HUES6 (cell line): ENCODE measurements at regions not wholly inside any gene's neighbourhood (a gene's known extent, or its start where the extent isn't known, plus 50 kb on each side); places are given as distances from the start of the nearest gene placed in this dataset.
A peak's percentile ranks its signal among the peaks of the same experiment; 100 is the strongest.

Experiments
- H3K27ac ChIP-seq: 2 replicates; pipeline ENCODE4 v1.7.0; 2013; ENCODE audit warnings: low read depth, mild to moderate bottlenecking, low read length, inconsistent platforms
- H3K27me3 ChIP-seq: 2 replicates; pipeline ENCODE4 v1.6.1; 2013; ENCODE audit warnings: low read length; ENCODE audit not compliant: control insufficient read depth, insufficient read depth
- H3K36me3 ChIP-seq: 2 replicates; pipeline ENCODE4 v1.6.1; 2013; ENCODE audit warnings: low read length; ENCODE audit not compliant: control insufficient read depth, insufficient read depth
- H3K4me1 ChIP-seq: 2 replicates; pipeline ENCODE4 v1.6.1; 2013; ENCODE audit warnings: low read length; ENCODE audit not compliant: control insufficient read depth, insufficient read depth
- H3K4me3 ChIP-seq: 2 replicates; pipeline ENCODE4 v1.5.1; 2013; ENCODE audit warnings: low read depth, low read length
- H3K9ac ChIP-seq: one replicate; pipeline ENCODE4 v1.6.1; 2013; ENCODE audit warnings: mild to moderate bottlenecking, low read length
- H3K9me3 ChIP-seq: 2 replicates; pipeline ENCODE4 v1.6.1; 2013; ENCODE audit warnings: low read depth, low read length; ENCODE audit not compliant: control insufficient read depth, insufficient read depth

DNA sequence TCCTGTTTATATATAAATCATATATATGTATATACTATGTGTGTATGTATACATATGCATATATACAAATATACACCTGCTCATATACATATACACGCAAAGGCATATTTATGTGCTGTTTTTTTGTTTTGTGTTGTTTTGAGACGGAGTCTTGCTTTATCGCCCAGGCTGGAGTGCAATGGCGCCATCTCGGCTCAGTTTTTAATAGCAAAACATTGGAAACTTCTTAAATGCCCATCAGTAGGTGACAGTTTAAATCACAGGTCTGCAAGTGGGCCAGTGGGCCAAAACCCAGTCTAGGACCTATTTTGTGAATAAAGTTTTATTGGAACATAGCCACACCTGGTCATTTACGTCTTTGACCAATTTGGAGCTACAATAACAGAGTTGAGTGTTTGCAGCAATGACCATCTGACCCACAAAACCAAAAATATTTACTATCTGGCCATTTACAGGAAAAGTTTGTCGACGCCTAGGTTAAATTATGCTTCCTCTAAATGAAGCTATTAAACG lies 132.3 kb downstream of the TOMM20 start:
- Histone ChIP-seq H3K27ac (no peak overlapping the region), H3K9ac (no peak overlapping the region)

DNA sequence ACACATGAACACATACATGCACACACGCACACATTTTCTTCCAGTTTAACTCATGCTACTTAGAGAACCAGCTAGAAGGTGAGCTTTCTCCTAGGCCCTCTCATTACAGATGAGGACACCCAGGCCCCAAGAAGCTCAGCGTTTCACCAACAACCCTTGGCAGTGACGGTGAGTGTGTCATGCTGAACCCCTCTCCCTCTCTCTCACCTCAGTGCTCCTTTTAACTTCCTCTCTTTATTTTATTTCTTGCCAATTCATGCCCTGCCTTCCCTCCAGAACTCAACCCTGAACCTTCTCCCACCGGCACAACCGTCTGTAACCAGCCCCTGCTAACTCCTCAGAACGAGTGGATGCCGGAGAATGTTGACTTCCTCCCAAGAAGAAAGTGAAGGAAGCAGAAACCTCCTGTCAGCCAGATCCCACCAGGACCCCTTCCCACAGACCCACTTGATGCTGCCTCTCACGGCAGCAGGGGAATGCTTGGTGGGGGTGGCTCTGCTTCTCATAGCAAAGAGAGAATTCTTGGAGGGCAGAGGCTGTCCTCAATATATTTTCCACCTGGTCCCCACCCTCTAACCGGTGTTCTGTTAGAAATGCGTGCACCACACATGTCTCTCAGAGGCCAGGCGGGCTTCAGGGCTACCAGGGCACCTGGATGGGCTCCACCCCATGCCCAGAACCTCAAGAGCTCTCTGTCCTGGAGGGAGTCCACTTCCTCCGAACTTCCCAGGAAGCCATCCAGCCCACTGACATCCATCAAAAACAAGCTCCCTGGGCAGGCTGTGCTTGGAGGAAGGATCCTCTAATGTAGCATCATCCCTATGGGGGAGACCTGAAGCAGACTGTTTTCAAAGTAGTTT lies 134.0 kb downstream of the TOMM20 start:
- H3K4me3 ChIP-seq: no peak overlapping the region
- H3K9me3 ChIP-seq: no peaks in the 10 kb centered on the region
- no peaks in the 10 kb centered on the region for H3K36me3 ChIP-seq
- no peaks in the 10 kb centered on the region for H3K27me3 ChIP-seq
- H3K9ac ChIP-seq: no peak overlapping the region
- peaks cover 17% of the 10 kb centered on the region for H3K4me1 ChIP-seq
- H3K27ac ChIP-seq: no peak overlapping the region

More for the DNA sequence above, 132.3 kb downstream of the TOMM20 start:
- H3K4me3 ChIP-seq: no peak overlapping the region
- no peaks in the 10 kb centered on the region for H3K36me3 ChIP-seq
- no peaks in the 10 kb centered on the region for H3K9me3 ChIP-seq
- no peaks in the 10 kb centered on the region for H3K27me3 ChIP-seq
- peaks cover 22% of the 10 kb centered on the region for H3K4me1 ChIP-seq

DNA sequence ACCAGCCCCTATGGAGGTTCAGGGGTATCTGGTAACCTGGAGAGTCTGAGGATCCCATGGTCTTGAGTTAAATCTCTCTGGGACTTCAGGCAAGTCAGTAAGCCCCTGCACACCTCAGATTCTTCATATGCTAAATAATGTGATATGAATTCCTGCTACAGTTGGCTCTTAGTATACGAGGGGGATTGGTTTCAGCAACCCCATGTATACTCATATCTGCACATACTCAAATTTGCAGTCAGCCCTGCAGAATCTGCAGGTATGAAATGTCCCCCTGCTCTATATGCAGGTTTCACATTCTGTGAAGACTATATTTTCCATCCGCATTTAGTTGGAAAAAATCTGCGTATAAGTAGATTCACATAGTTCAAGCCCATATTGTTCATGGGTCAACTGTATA lies 136.6 kb downstream of the TOMM20 start:
- no peaks in the 10 kb centered on the region for H3K27me3 ChIP-seq
- no peak overlapping the region for H3K4me3 ChIP-seq
- no peak overlapping the region for H3K9ac ChIP-seq
- H3K4me1 ChIP-seq: peaks cover 16% of the 10 kb centered on the region
- H3K9me3 ChIP-seq: no peaks in the 10 kb centered on the region
- no peak overlapping the region for H3K27ac ChIP-seq
- no peaks in the 10 kb centered on the region for H3K36me3 ChIP-seq

DNA sequence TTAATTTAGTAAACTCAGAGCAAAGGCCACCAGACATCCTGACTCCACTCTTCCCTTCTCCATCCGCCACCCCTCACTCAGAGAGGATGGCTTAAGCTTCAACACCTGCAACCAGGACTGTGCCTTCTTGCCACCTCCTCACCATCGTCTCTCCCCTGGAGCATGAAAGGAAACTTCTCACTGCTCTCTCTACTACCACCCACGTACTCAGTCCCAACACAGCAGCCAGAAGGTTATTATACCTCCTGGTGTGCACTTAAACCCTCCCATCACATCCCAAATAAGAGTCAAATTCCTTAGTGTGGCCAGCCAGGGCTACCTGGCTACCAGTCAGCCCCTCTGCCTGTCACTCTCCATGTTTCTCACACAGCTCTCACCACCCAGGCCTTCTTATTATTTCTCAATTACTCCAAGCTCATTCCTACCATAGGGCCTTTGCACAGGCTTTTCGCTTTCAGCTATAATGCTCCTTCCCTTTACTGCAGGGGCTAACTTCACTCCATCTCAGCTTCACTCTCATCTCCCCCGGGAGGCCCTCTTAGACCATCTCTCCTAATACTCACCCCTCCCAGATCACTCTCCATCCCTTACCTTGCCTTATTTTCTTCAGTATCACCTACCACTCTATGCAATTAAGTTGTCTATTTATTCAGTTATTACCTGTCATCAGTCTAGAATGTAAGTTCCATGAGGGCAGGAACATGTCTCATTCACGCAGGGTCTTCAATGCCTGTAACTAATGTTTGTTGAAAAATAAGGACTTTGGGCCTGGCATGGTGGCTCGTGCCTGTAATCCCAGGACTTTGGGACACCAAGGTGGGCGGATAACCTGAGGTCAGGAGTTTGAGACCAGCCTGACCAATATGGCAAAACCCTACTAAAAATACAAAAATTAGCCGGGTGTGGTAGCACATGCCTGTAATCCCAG lies 137.5 kb downstream of the TOMM20 start:
- Histone ChIP-seq H3K9me3 (no peaks in the 10 kb centered on the region), H3K36me3 (no peaks in the 10 kb centered on the region), H3K27me3 (no peaks in the 10 kb centered on the region), H3K4me3 (no peak overlapping the region), H3K27ac (no peak overlapping the region), H3K9ac (no peak overlapping the region), H3K4me1 (peaks cover 23% of the 10 kb centered on the region)

DNA sequence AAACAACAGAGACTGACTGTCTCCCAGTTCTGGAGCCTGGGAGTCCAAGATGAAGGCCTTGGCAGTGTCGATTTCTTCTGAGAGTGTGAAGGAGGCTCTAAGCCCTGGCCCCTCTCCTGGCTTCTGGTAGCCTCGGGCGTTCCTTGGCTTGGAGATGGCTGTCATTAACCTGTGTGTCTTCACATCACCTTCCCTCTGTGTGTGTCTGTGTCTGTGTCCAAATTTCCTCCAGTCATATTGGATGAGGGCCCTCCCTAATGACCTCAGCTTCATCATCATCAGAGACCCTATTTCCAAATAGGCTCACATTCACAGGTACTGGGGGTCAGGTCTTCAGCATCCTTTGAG lies 138.3 kb downstream of the TOMM20 start:
- H3K4me3 ChIP-seq: no peak overlapping the region
- H3K27me3 ChIP-seq: no peaks in the 10 kb centered on the region
- H3K36me3 ChIP-seq: no peaks in the 10 kb centered on the region
- no peak overlapping the region for H3K27ac ChIP-seq
- peaks cover 23% of the 10 kb centered on the region for H3K4me1 ChIP-seq
- H3K9me3 ChIP-seq: no peaks in the 10 kb centered on the region
- no peak overlapping the region for H3K9ac ChIP-seq

DNA sequence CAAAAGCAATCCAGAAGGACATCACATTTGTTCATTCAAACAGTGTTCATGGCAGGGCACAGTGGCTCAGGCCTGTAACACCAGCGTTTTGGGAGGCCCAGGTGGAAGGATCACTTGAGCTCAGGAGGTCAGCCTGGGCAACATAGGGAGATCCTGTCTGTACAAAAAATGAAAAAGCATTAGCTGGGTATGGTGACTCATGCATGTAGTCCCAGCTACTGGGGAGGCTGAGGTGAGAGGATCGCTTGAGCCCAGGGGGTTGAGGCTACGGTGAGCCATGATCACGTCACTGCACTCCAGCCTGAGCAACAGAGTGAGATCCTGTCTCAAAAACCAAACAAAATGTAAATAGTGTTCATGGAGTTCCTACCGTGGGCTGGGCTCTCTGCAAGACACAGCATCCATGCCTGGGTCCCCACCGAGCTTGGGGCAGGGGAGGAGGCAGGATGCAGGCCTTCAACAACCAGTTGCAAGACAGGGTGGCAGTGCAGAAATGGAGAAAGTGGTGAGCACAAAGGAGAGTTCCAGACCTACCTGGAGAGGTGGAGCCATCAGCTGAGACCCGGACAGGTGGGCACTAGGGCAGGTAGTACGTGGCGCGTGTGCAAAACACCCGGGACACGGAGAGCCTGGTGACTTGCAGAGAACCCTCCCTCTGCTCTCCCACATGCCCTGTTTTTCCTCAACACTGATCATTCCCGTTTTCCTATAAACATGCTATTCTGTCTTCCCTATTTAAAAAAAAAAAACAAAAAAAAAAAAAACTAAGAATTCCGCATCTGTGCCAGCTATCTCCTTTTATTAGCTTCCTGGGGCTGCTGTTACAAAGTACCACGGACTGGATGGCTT lies 138.9 kb downstream of the TOMM20 start:
- H3K4me3 ChIP-seq: no peak overlapping the region
- no peaks in the 10 kb centered on the region for H3K36me3 ChIP-seq
- no peak overlapping the region for H3K9ac ChIP-seq
- H3K4me1 ChIP-seq: peaks cover 23% of the 10 kb centered on the region
- H3K27ac ChIP-seq: no peak overlapping the region
- no peaks in the 10 kb centered on the region for H3K27me3 ChIP-seq
- H3K9me3 ChIP-seq: no peaks in the 10 kb centered on the region

DNA sequence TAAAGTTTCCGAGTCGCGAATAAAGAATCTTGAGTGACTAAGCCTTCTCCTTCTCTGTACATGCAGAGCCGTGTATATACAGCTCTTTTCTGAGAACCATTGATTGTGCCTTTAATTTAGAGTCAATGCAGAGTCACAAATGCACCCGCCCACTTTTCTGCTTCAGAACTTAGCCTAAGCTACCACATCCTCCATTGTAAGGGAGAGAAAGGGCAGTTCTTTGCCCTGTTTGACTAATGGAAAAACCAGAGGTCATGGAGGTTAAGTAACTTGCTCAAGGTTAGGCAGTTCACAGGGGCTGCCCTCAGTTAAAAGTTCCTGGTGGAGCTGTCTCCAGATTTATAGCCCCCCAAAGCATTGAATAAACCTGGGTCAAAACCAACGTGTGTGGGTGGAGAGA lies 139.6 kb downstream of the TOMM20 start:
- Histone ChIP-seq H3K9me3 (no peaks in the 10 kb centered on the region), H3K27ac (no peak overlapping the region), H3K27me3 (no peaks in the 10 kb centered on the region), H3K4me1 (peaks cover 29% of the 10 kb centered on the region), H3K36me3 (no peaks in the 10 kb centered on the region), H3K4me3 (no peak overlapping the region), H3K9ac (no peak overlapping the region)

DNA sequence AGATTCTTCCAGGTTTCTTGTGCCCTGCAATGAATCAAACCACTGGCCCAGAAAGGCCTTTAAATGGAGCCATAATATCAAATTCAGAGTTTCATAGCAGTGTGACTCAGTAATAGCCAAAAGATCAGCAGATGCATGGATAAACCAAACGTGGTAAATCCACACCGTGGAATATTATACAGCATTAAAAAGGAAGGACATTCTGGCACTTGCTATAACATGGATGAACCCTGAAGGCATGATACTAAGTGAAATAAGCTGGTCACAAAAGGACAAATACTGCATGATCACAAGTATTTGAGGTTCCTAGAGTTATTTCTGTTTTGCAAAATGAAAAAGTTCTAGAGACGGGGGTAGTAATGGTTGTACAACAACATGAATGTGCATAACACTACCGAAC lies 140.1 kb downstream of the TOMM20 start:
- Histone ChIP-seq H3K4me1 (peaks cover 30% of the 10 kb centered on the region), H3K27me3 (no peaks in the 10 kb centered on the region), H3K9me3 (no peaks in the 10 kb centered on the region), H3K27ac (peak overlapping the region; percentile 97; the same call in 1 of the 2 replicates), H3K9ac (no peak overlapping the region), H3K36me3 (no peaks in the 10 kb centered on the region), H3K4me3 (no peak overlapping the region)

DNA sequence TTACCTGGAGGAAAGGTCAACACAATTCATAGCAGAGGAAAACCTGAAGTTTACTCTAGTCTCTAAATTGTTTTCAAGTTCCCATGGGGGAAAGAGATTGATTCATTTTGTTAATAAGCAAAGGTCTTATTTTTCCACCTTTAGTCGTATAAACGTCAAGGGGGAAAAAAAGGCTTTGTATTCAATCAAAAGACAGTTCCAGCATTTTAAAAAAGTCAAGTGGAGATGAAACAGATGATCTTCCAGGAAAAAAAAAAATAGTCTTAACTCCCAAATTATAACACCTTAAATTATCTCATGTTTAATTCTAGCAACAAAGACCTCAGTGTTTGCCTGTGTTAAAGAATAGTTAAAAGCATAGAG lies 140.5 kb downstream of the TOMM20 start:
- peak overlapping the region; percentile 97 for H3K27ac ChIP-seq
- no peaks in the 10 kb centered on the region for H3K9me3 ChIP-seq
- H3K9ac ChIP-seq: peak overlapping the region; percentile 76
- peaks cover 30% of the 10 kb centered on the region for H3K4me1 ChIP-seq
- H3K4me3 ChIP-seq: no peak overlapping the region
- H3K36me3 ChIP-seq: no peaks in the 10 kb centered on the region
- no peaks in the 10 kb centered on the region for H3K27me3 ChIP-seq

DNA sequence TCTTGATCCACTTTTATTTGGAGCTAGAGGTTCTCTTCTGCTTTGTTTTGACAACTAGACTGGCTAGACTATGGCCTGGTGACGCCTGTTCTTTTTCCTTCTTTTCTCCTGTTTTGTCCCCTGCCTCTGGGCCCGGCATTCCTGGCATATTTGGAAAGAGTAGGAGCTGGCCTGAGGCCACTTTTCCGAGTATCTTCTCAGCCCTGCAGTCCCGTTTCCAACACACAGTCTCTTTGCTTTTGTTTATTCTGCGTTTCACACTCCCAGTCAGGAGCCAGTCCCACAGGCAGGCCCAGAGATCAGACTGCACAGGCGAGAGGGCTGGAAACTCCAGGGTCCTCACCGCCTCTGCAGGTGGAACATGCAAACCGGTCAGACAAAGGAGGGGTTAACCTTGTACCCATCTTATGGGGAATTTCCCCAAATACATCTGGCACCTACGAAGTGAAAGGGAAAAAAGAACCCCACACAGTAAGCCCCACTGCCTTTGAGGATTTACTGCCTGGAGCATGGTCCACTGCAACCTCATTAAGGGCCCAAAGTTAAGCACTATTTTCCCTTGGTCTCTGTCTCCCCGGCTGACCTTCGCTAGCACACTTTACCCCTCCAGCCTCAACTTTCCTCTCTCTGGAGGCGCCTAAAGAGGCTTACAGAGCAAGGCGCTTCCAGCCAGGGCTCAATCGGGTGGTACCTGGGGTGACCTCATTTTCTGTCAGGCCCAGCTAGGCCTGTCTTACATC lies 141.1 kb downstream of the TOMM20 start:
- H3K9me3 ChIP-seq: no peaks in the 10 kb centered on the region
- H3K36me3 ChIP-seq: no peaks in the 10 kb centered on the region
- H3K27me3 ChIP-seq: no peaks in the 10 kb centered on the region
- peak overlapping the region; percentile 79 for H3K9ac ChIP-seq
- no peak overlapping the region for H3K4me3 ChIP-seq
- peaks cover 30% of the 10 kb centered on the region for H3K4me1 ChIP-seq
- peak overlapping the region; percentile 97 for H3K27ac ChIP-seq
